C4-2B (cell line): ENCODE measurements at regions not wholly inside any gene's neighbourhood (a gene's known extent, or its start where the extent isn't known, plus 50 kb on each side); places are given as distances from the start of the nearest gene placed in this dataset.
"Not testable (repeated sequence)": the region's sequence is repeated elsewhere in the genome, so short reads cannot be mapped to it uniquely, and the experiment has no call there.

Source experiments
- ZFX ChIP-seq: fragments of 450-650 bp; IDR thresholded peaks from 2 replicates; pipeline ENCODE4 v1.6.1; 2017
- TF ChIP-seq, protein P1 (sequence below): fragments of 450-650 bp; conservative IDR thresholded peaks from 2 replicates; pipeline ENCODE4 v1.5.1; 2017; ENCODE audit warnings: mild to moderate bottlenecking

DNA sequence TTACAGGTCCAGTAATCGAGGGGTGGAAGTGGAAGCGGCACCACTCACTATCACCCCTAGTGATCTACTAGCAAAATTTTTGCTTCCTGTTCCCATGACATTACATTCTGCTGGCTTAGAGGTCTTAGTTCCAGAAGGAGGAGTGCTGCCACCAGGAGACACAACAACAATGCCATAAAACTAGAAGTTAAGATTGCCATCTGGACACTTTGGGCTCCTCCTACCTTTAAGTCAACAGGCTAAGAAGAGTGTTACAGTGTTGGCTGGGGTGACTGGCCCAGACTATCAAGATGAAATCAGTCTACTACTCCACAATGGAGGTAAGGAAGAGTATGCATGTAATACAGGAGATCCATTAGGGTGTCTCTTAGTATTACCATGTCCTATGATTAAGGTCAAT lies 498.5 kb upstream of the ATXN7L3B start:
- TF ChIP-seq, protein P1, sequence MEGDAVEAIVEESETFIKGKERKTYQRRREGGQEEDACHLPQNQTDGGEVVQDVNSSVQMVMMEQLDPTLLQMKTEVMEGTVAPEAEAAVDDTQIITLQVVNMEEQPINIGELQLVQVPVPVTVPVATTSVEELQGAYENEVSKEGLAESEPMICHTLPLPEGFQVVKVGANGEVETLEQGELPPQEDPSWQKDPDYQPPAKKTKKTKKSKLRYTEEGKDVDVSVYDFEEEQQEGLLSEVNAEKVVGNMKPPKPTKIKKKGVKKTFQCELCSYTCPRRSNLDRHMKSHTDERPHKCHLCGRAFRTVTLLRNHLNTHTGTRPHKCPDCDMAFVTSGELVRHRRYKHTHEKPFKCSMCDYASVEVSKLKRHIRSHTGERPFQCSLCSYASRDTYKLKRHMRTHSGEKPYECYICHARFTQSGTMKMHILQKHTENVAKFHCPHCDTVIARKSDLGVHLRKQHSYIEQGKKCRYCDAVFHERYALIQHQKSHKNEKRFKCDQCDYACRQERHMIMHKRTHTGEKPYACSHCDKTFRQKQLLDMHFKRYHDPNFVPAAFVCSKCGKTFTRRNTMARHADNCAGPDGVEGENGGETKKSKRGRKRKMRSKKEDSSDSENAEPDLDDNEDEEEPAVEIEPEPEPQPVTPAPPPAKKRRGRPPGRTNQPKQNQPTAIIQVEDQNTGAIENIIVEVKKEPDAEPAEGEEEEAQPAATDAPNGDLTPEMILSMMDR, result peak; percentile 21; the same call in 1 of the 2 replicates
- not testable (repeated sequence) for TF ChIP-seq ZFX
